GM21723 (cell line): ENCODE measurements at regions not wholly inside any gene's neighbourhood (a gene's known extent, or its start where the extent isn't known, plus 50 kb on each side); places are given as distances from the start of the nearest gene placed in this dataset.
A peak's percentile ranks its signal among the peaks of the same experiment; 100 is the strongest.

Experiments
- ATAC-seq: cut with Tn5 transposase; IDR thresholded peaks from one replicate; pipeline ENCODE4 v1.9.1; 2021; ENCODE audit warnings: mild to moderate bottlenecking, moderate library complexity; ENCODE audit not compliant: unreplicated experiment

GRCh38 chr6:153645326-153645725, 393.7 kb upstream of the OPRM1 start:
- no peak for ATAC-seq

GRCh38 chr6:153644000-153644399, 395.0 kb upstream of the OPRM1 start:
- no peak for ATAC-seq

GRCh38 chr6:153634416-153634815, 404.6 kb upstream of the OPRM1 start:
- no peak for ATAC-seq

- ATAC-seq: no peak
Observed at GRCh38 chr6:153625089-153625488, 414.0 kb upstream of the OPRM1 start.

- no peak for ATAC-seq
Observed at GRCh38 chr6:153624528-153624927, 414.5 kb upstream of the OPRM1 start.

- ATAC-seq: no peak
Observed at GRCh38 chr6:153623496-153623895, 415.5 kb upstream of the OPRM1 start.

- ATAC-seq: no peak
Observed at GRCh38 chr6:153621491-153621890, 417.5 kb upstream of the OPRM1 start.

- ATAC-seq: no peak
Observed at GRCh38 chr6:153621070-153621469, 418.0 kb upstream of the OPRM1 start.

- ATAC-seq: no peak
Observed at GRCh38 chr6:153618371-153619322, 420.4 kb upstream of the OPRM1 start.

GRCh38 chr6:153616506-153616905, 422.5 kb upstream of the OPRM1 start:
- no peak for ATAC-seq

- ATAC-seq: no peak
Observed at GRCh38 chr6:153613719-153614455, 425.2 kb upstream of the OPRM1 start.

GRCh38 chr6:153602401-153602800, 436.6 kb upstream of the OPRM1 start:
- ATAC-seq: no peak

- no peak for ATAC-seq
Observed at GRCh38 chr6:153599901-153600300, 439.1 kb upstream of the OPRM1 start.

- no peak for ATAC-seq
Observed at GRCh38 chr6:153595903-153596302, 443.1 kb upstream of the OPRM1 start.

GRCh38 chr6:153594871-153595270, 444.2 kb upstream of the OPRM1 start:
- no peak for ATAC-seq

- peak; percentile 85 for ATAC-seq
Observed at GRCh38 chr6:153591159-153591558, 447.9 kb upstream of the OPRM1 start.

GRCh38 chr6:153590411-153590810, 448.6 kb upstream of the OPRM1 start:
- ATAC-seq: no peak

GRCh38 chr6:153588330-153588729, 450.7 kb upstream of the OPRM1 start:
- ATAC-seq: no peak

GRCh38 chr6:153583685-153584084, 452.6 kb upstream of the RGS17 start:
- ATAC-seq: no peak

GRCh38 chr6:153580776-153581175, 449.7 kb upstream of the RGS17 start:
- no peak for ATAC-seq

GRCh38 chr6:153575528-153575927, 444.4 kb upstream of the RGS17 start:
- no peak for ATAC-seq

- ATAC-seq: no peak
Observed at GRCh38 chr6:153574231-153574630, 443.1 kb upstream of the RGS17 start.
